HepG2 (cell line): ENCODE measurements at regions not wholly inside any gene's neighbourhood (a gene's known extent, or its start where the extent isn't known, plus 50 kb on each side); places are given as distances from the start of the nearest gene placed in this dataset.

Source experiments
- CREB1 ChIP-seq, 2 experiments: fragments of 450-650 bp in 1 of 2; IDR thresholded peaks; 2 replicates each; pipeline ENCODE4 v1.6.1; 2016 to 2017; ENCODE audit warnings: control low read depth in 1 of 2, mild to moderate bottlenecking in 1 of 2, missing compliant biosample characterization in 1 of 2, missing genetic modification characterization in 1 of 2
- FOSL2 ChIP-seq: sonication (generic); formaldehyde crosslinking; IDR thresholded peaks from 2 replicates; pipeline ENCODE4 v1.4.0; 2020; ENCODE audit warnings: missing genetic modification reagents
- NFIC ChIP-seq: IDR thresholded peaks from 2 replicates; pipeline ENCODE4 v1.6.1; 2012; ENCODE audit warnings: mild to moderate bottlenecking, low read length, inconsistent platforms
- TEAD2 ChIP-seq: sonication (generic); formaldehyde crosslinking; IDR thresholded peaks from 2 replicates; pipeline ENCODE4 v1.9.0; 2021; ENCODE audit warnings: missing genetic modification reagents
- ZNF274 ChIP-seq: sonication (generic); formaldehyde crosslinking; IDR thresholded peaks from 2 replicates; pipeline ENCODE4 v1.5.1; 2020; ENCODE audit warnings: mild to moderate bottlenecking, missing genetic modification reagents
- ZNF441 ChIP-seq: sonication (generic); formaldehyde crosslinking; IDR thresholded peaks from 2 replicates; pipeline ENCODE4 v1.7.0; 2021; ENCODE audit warnings: missing genetic modification reagents, borderline replicate concordance
- TF ChIP-seq, protein P1 (sequence below): sonication (generic); formaldehyde crosslinking; IDR thresholded peaks from 2 replicates; pipeline ENCODE4 v1.8.1; 2023; ENCODE audit warnings: mild to moderate bottlenecking, missing genetic modification reagents
- TF ChIP-seq, protein P2 (sequence below): sonication (generic); formaldehyde crosslinking; IDR thresholded peaks from 2 replicates; pipeline ENCODE4 v1.4.0; 2020; ENCODE audit warnings: mild to moderate bottlenecking, missing genetic modification reagents
- TF ChIP-seq, protein P3 (sequence below), 2 experiments: IDR thresholded peaks; 2 replicates each; pipeline ENCODE4 v1.6.1; 2011 to 2012; ENCODE audit warnings: low read length in 2 of 2, borderline replicate concordance in 1 of 2, low read depth in 1 of 2, mild to moderate bottlenecking in 1 of 2, moderate library complexity in 1 of 2

DNA sequence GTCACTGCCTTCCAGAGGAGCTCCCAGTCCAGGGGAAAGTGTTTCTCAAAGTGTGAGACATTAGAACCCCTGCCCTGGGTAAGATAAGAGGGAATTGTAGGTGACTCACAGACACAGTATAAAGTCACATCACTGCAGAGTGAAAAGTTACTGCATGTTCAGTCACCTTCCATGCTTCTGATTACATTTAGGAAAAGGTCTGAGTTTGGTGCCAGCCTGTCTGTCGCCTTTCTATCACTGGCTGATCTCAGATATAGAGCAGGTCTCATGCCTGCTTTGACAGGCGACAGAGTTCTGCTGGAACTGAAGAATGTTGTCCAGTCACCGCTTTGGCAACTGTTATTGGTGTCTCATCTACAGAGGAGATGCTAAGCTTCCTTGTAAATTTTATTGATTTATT lies 1078.6 kb downstream of the UQCRFS1 start:
- TF ChIP-seq TEAD2 (no peak), FOSL2 (no peak), NFIC (no peak), CREB1 (IDR thresholded peaks at IDR 0.05) (no peak), CREB1 (CRISPR knock-in tag; IDR thresholded peaks at IDR 0.05) (no peak), ZNF441 (CRISPR knock-in tag) (no peak), ZNF274 (no peak)
- TF ChIP-seq, protein P1, sequence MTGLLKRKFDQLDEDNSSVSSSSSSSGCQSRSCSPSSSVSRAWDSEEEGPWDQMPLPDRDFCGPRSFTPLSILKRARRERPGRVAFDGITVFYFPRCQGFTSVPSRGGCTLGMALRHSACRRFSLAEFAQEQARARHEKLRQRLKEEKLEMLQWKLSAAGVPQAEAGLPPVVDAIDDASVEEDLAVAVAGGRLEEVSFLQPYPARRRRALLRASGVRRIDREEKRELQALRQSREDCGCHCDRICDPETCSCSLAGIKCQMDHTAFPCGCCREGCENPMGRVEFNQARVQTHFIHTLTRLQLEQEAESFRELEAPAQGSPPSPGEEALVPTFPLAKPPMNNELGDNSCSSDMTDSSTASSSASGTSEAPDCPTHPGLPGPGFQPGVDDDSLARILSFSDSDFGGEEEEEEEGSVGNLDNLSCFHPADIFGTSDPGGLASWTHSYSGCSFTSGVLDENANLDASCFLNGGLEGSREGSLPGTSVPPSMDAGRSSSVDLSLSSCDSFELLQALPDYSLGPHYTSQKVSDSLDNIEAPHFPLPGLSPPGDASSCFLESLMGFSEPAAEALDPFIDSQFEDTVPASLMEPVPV (CRISPR knock-in tag) = no peak
- TF ChIP-seq, protein P2, sequence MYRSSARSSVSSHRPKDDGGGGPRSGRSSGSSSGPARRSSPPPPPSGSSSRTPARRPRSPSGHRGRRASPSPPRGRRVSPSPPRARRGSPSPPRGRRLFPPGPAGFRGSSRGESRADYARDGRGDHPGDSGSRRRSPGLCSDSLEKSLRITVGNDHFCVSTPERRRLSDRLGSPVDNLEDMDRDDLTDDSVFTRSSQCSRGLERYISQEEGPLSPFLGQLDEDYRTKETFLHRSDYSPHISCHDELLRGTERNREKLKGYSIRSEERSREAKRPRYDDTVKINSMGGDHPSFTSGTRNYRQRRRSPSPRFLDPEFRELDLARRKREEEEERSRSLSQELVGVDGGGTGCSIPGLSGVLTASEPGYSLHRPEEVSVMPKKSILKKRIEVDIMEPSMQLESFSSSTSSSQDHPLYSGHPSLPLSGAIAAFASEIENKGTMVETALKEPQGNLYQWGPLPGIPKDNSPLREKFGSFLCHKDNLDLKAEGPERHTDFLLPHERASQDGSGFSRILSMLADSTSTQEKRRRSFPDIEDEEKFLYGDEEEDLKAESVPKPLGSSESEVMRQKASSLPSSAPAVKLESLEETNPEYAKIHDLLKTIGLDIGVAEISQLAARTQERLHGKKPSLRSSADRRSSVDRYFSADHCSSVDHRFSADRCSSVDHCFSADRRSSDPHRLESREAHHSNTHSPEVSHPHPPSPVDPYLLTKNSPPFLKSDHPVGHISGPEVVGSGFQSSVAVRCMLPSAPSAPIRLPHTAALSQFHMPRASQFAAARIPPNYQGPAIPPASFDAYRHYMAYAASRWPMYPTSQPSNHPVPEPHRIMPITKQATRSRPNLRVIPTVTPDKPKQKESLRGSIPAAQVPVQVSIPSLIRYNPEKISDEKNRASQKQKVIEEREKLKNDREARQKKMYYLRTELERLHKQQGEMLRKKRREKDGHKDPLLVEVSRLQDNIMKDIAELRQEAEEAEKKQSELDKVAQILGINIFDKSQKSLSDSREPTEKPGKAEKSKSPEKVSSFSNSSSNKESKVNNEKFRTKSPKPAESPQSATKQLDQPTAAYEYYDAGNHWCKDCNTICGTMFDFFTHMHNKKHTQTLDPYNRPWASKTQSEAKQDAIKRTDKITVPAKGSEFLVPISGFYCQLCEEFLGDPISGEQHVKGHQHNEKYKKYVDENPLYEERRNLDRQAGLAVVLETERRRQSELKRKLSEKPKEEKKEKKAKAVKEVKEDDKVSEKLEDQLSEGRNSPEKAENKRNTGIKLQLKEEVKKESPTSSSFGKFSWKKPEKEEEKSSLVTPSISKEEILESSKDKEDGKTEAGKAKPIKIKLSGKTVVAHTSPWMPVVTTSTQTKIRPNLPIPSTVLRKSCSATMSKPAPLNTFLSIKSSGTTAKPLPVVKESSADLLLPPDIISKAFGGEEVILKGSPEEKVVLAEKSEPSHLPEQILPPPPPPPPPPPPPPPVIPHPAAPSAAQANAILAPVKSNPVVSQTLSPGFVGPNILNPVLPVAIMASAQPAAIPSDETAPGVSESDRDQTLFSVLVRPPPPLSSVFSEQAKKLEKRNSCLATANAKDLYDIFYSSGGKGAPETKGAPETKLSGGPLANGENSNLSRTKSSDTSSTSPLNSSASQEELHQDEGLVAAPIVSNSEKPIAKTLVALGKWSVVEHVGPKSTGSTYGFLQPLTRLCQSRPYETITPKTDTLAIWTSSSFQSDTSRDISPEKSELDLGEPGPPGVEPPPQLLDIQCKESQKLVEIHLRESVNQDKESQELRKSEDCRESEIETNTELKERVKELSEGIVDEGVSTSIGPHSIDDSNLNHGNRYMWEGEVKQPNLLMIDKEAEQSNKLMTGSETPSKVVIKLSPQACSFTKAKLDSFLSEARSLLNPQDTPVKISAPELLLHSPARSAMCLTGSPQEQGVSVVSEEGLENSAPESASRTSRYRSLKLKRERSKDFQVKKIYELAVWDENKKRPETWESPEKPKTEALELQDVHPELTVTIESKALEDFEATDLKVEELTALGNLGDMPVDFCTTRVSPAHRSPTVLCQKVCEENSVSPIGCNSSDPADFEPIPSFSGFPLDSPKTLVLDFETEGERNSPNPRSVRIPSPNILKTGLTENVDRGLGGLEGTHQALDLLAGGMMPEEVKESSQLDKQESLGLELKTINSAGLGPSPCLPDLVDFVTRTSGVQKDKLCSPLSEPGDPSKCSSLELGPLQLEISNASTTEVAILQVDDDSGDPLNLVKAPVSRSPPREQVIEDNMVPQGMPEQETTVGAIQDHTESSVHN = no peak
- TF ChIP-seq, protein P3, sequence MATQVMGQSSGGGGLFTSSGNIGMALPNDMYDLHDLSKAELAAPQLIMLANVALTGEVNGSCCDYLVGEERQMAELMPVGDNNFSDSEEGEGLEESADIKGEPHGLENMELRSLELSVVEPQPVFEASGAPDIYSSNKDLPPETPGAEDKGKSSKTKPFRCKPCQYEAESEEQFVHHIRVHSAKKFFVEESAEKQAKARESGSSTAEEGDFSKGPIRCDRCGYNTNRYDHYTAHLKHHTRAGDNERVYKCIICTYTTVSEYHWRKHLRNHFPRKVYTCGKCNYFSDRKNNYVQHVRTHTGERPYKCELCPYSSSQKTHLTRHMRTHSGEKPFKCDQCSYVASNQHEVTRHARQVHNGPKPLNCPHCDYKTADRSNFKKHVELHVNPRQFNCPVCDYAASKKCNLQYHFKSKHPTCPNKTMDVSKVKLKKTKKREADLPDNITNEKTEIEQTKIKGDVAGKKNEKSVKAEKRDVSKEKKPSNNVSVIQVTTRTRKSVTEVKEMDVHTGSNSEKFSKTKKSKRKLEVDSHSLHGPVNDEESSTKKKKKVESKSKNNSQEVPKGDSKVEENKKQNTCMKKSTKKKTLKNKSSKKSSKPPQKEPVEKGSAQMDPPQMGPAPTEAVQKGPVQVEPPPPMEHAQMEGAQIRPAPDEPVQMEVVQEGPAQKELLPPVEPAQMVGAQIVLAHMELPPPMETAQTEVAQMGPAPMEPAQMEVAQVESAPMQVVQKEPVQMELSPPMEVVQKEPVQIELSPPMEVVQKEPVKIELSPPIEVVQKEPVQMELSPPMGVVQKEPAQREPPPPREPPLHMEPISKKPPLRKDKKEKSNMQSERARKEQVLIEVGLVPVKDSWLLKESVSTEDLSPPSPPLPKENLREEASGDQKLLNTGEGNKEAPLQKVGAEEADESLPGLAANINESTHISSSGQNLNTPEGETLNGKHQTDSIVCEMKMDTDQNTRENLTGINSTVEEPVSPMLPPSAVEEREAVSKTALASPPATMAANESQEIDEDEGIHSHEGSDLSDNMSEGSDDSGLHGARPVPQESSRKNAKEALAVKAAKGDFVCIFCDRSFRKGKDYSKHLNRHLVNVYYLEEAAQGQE (IDR thresholded peaks at IDR 0.05; ENCODE audit: borderline replicate concordance in 1 of 2, low read depth in 1 of 2, low read length in 2 of 2) = no peak
